Ishikawa (cell line): ENCODE measurements at regions not wholly inside any gene's neighbourhood (a gene's known extent, or its start where the extent isn't known, plus 50 kb on each side); places are given as distances from the start of the nearest gene placed in this dataset.

ENCODE experiments used
- CEBPB ChIP-seq: IDR thresholded peaks from 2 replicates; pipeline ENCODE4 v1.6.1; 2012
- CREB1 ChIP-seq: IDR thresholded peaks from 2 replicates; pipeline ENCODE4 v1.6.1; 2012; ENCODE audit warnings: low read depth
- EGR1 ChIP-seq: IDR thresholded peaks from 2 replicates; pipeline ENCODE4 v1.6.1; 2012
- EP300 ChIP-seq: IDR thresholded peaks from 2 replicates; pipeline ENCODE4 v1.6.1; 2012; ENCODE audit warnings: borderline replicate concordance
- FOXM1 ChIP-seq: IDR thresholded peaks from 2 replicates; pipeline ENCODE4 v1.6.1; 2012; ENCODE audit warnings: low read depth, borderline replicate concordance
- MAX ChIP-seq: IDR thresholded peaks from 2 replicates; pipeline ENCODE4 v1.6.1; 2012
- NFIC ChIP-seq: IDR thresholded peaks from 2 replicates; pipeline ENCODE4 v1.6.1; 2012
- RAD21 ChIP-seq: IDR thresholded peaks from 2 replicates; pipeline ENCODE4 v1.6.1; 2012; ENCODE audit warnings: low read depth
- REST ChIP-seq: IDR thresholded peaks from 2 replicates; pipeline ENCODE4 v1.6.1; 2012; ENCODE audit warnings: low read depth, mild to moderate bottlenecking
- TAF1 ChIP-seq: IDR thresholded peaks from 2 replicates; pipeline ENCODE4 v1.6.1; 2012; ENCODE audit warnings: low read depth, mild to moderate bottlenecking
- TCF12 ChIP-seq: IDR thresholded peaks from 2 replicates; pipeline ENCODE4 v1.6.1; 2012; ENCODE audit warnings: low read depth
- TEAD4 ChIP-seq: IDR thresholded peaks from 2 replicates; pipeline ENCODE4 v1.6.1; 2012
- USF1 ChIP-seq: IDR thresholded peaks from 2 replicates; pipeline ENCODE4 v1.6.1; 2012
- YY1 ChIP-seq: IDR thresholded peaks from 2 replicates; pipeline ENCODE4 v1.6.1; 2012; ENCODE audit warnings: low read depth
- ZBTB7A ChIP-seq: IDR thresholded peaks from 2 replicates; pipeline ENCODE4 v1.6.1; 2012; ENCODE audit warnings: low read depth

- TF ChIP-seq TAF1 (no peak), ZBTB7A (no peak), USF1 (no peak), RAD21 (no peak), FOXM1 (no peak), NFIC (no peak), CREB1 (no peak), EP300 (no peak), MAX (no peak), TEAD4 (no peak), TCF12 (no peak), YY1 (no peak), CEBPB (no peak), REST (no peak), EGR1 (no peak)
Measured at GRCh38 chr12:92051441-92051840, 94.2 kb downstream of the BTG1 start.

- TF ChIP-seq TEAD4 (no peak), TAF1 (no peak), RAD21 (no peak), EP300 (no peak), ZBTB7A (no peak), CREB1 (no peak), REST (no peak)
Measured at GRCh38 chr12:92049403-92049802, 96.2 kb downstream of the BTG1 start.

GRCh38 chr12:92047393-92047826 lies 98.2 kb downstream of the BTG1 start:
- TF ChIP-seq REST (no peak), MAX (no peak), USF1 (no peak), TEAD4 (no peak)

- TF ChIP-seq REST (no peak), TAF1 (no peak), NFIC (no peak), CEBPB (no peak), USF1 (no peak), YY1 (no peak), ZBTB7A (no peak), RAD21 (no peak)
Measured at GRCh38 chr12:92046557-92047392, 98.9 kb downstream of the BTG1 start.
